Endothelial cell of umbilical vein (primary cell): ENCODE measurements at regions not wholly inside any gene's neighbourhood (a gene's known extent, or its start where the extent isn't known, plus 50 kb on each side); places are given as distances from the start of the nearest gene placed in this dataset.

Experiments used
- BruUV-seq: library from RNA; stranded (reverse); fragments of 400-500 nt; replicated peaks from 2 replicates; lab custom pipeline; 2021; lab: Mats Ljungman, UMichigan
- CTCF ChIA-PET: fragments of 300-600, 350-600 bp; sonication (Branson Sonifier 250); formaldehyde crosslinking; loops from one replicate; lab custom pipeline; 2021; ENCODE audit warnings: antibody characterized with exemption, inconsistent platforms; lab: Charles Lee
- POLR2A ChIA-PET: fragments of 300-600, 350-600 bp; sonication (Branson Sonifier 250); formaldehyde crosslinking; loops from one replicate; lab custom pipeline; 2021; ENCODE audit warnings: antibody characterized with exemption, inconsistent platforms; lab: Charles Lee
- DNase-seq: peaks from one replicate; pipeline ENCODE4 v3.0.0-alpha.2; 2011; ENCODE audit warnings: low read depth, low spot score
- FAIRE-seq: peaks from 2 replicates; lab custom pipeline; 2011; peaks lifted over from hg19 to GRCh38; lab: Jason Lieb, UNC
- H2AFZ ChIP-seq: 2 replicates; pipeline ENCODE4 v1.6.0; 2012; ENCODE audit warnings: low read depth, low read length, control low read depth, inconsistent platforms
- H3K27ac ChIP-seq: 2 replicates; pipeline ENCODE4 v1.5.1; 2011; ENCODE audit warnings: low read depth, mild to moderate bottlenecking, control low read depth, low read length, moderate library complexity; ENCODE audit not compliant: insufficient read depth
- H3K27me3 ChIP-seq, 2 experiments: 2 replicates each; pipeline versions ENCODE4 v1.6.0 to v1.6.1; 2011; ENCODE audit warnings: low read length in 2 of 2, mixed read lengths in 1 of 2; ENCODE audit not compliant: control insufficient read depth in 2 of 2, insufficient read depth in 2 of 2
- H3K36me3 ChIP-seq, 2 experiments: 2 replicates in 1 of 2; 3 replicates in 1 of 2; pipeline ENCODE4 v1.5.1; 2011; ENCODE audit warnings: low read length in 2 of 2, mild to moderate bottlenecking in 1 of 2, moderate library complexity in 1 of 2; ENCODE audit not compliant: control insufficient read depth in 2 of 2, insufficient read depth in 2 of 2; ENCODE audit errors: extremely low read depth in 1 of 2
- H3K4me1 ChIP-seq: 3 replicates; pipeline ENCODE4 v1.5.1; 2011; ENCODE audit warnings: mild to moderate bottlenecking, low read length; ENCODE audit not compliant: control insufficient read depth, insufficient read depth; ENCODE audit errors: extremely low read depth
- H3K4me2 ChIP-seq: 2 replicates; pipeline ENCODE4 v1.6.1; 2011; ENCODE audit warnings: low read length, control low read depth, mixed read lengths; ENCODE audit not compliant: insufficient read depth
- H3K4me3 ChIP-seq, 3 experiments: fragments of 200-600 bp in 1 of 3; sonication (generic), shearing (Covaris generic) in 1 of 3; replicated peaks in 1 of 3; 2 replicates each; pipeline ENCODE4 v1.5.1; 2011 to 2016; ENCODE audit warnings: control low read depth in 3 of 3, low read length in 3 of 3, mild to moderate bottlenecking in 2 of 3, inconsistent platforms in 1 of 3, low read depth in 1 of 3, moderate library complexity in 1 of 3; ENCODE audit not compliant: insufficient read depth in 1 of 3
- H3K79me2 ChIP-seq: 2 replicates; pipeline ENCODE4 v1.6.0; 2012; ENCODE audit warnings: low read length, inconsistent platforms; ENCODE audit not compliant: control insufficient read depth, insufficient read depth
- H3K9ac ChIP-seq: replicated peaks from 2 replicates; pipeline ENCODE3; 2011; ENCODE audit warnings: low read length, control low read depth; ENCODE audit not compliant: insufficient read depth; ENCODE audit errors: extremely low read depth
- H3K9me1 ChIP-seq: replicated peaks from 3 replicates; pipeline ENCODE4 v1.6.0; 2011; ENCODE audit warnings: mild to moderate bottlenecking, low read length; ENCODE audit not compliant: control insufficient read depth, insufficient read depth; ENCODE audit errors: extremely low read depth
- H3K9me3 ChIP-seq: replicated peaks from 2 replicates; pipeline ENCODE4 v1.5.1; 2012; ENCODE audit warnings: low read length, inconsistent platforms; ENCODE audit not compliant: control insufficient read depth, insufficient read depth
- H4K20me1 ChIP-seq: replicated peaks from 2 replicates; pipeline ENCODE3; 2011; ENCODE audit warnings: mild to moderate bottlenecking, low read length; ENCODE audit not compliant: control insufficient read depth, insufficient read depth; ENCODE audit errors: extremely low read depth
- EZH2 ChIP-seq: IDR thresholded peaks from 2 replicates; pipeline ENCODE4 v1.6.1; 2012; ENCODE audit warnings: borderline replicate concordance, low read depth, mild to moderate bottlenecking, moderate library complexity, low read length, inconsistent platforms; ENCODE audit not compliant: severe bottlenecking
- FOS ChIP-seq: IDR thresholded peaks from 2 replicates; pipeline ENCODE4 v1.6.1; 2011; ENCODE audit warnings: mild to moderate bottlenecking, low read length, moderate library complexity, borderline replicate concordance; ENCODE audit not compliant: insufficient read depth
- GATA2 ChIP-seq: IDR thresholded peaks from 2 replicates; pipeline ENCODE4 v1.7.0; 2011; ENCODE audit warnings: low read depth, mild to moderate bottlenecking, moderate library complexity, mixed read lengths, low read length; ENCODE audit not compliant: insufficient read length, insufficient read depth
- JUN ChIP-seq: IDR thresholded peaks from 2 replicates; pipeline ENCODE4 v1.6.1; 2011; ENCODE audit warnings: borderline replicate concordance, low read depth; ENCODE audit not compliant: insufficient read length, insufficient read depth
- MYC ChIP-seq: IDR thresholded peaks from one replicate; pipeline ENCODE4 v1.6.1; 2011; ENCODE audit warnings: mild to moderate bottlenecking, low read depth, low read length
- POLR2A ChIP-seq: IDR thresholded peaks from 2 replicates; pipeline ENCODE4 v1.6.1; 2012; ENCODE audit warnings: low read depth, mild to moderate bottlenecking, control low read depth, low read length
- POLR2AphosphoS5 ChIP-seq: IDR thresholded peaks from 2 replicates; pipeline ENCODE4 v1.6.1; 2012; ENCODE audit warnings: low read depth, mild to moderate bottlenecking, control low read depth, low read length, moderate library complexity; ENCODE audit not compliant: insufficient read depth
- dilution Hi-C: fragments of 300-500 bp; cut with MboI; formaldehyde crosslinking; loops from one replicate; pipeline ENCODE4 v1.15.0; 2019; ENCODE audit warnings: low sequenced_read_pairs; ENCODE audit not compliant: extremely low pct_ligation_motif_present
- intact Hi-C: fragments of 100-400 bp; cut with micrococcal nuclease; formaldehyde crosslinking; loops from one replicate; pipeline ENCODE4 v1.10.0; 2022
- TF ChIP-seq, protein P1 (sequence below): IDR thresholded peaks from 2 replicates; pipeline ENCODE4 v1.6.1; 2011; ENCODE audit not compliant: insufficient read depth, insufficient read length
- TF ChIP-seq, protein P2 (sequence below), 2 donors: IDR thresholded peaks; 1 replicate in 1 of 2; 2 replicates in 1 of 2; pipeline ENCODE4 v1.5.1; 2011; ENCODE audit warnings: low read length in 2 of 2, mild to moderate bottlenecking in 2 of 2, moderate library complexity in 2 of 2, control low read depth in 1 of 2, inconsistent platforms in 1 of 2, low read depth in 1 of 2; ENCODE audit not compliant: insufficient read depth in 1 of 2; ENCODE audit errors: extremely low read depth in 1 of 2

DNA sequence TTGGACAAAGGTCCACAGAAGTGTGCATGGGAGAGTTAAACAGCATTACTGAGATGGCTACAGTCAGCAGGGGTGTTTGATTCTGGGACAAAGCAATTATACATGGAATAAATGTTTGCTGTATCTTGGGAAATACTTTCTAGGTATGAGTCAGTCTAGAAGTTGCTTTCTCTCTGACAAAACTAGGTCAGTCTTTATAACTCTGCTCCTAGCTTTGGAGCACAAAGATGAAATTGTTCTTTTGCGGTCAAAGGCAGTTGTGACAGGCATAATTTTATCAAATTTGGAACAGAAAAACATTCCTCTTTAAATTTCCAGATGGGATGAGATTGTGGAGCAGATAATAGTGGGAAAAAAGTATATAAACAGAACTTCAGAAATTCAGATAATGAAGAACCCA, 1045.4 kb upstream of the MIR17HG start:
- H3K36me3 ChIP-seq: no peaks in the 10 kb centered on the region
- POLR2A ChIA-PET: no interaction called here
- no peak for TF ChIP-seq FOS
- H4K20me1 ChIP-seq: no peaks in the 10 kb centered on the region
- no peaks in the 10 kb centered on the region for H3K4me1 ChIP-seq
- no peaks in the 10 kb centered on the region for H3K9me3 ChIP-seq
- dilution Hi-C loops: no loop called here
- no peaks in the 10 kb centered on the region for H3K79me2 ChIP-seq
- DNase-seq (no peak), FAIRE-seq (no peak)
- intact Hi-C loops: no loop called here
- CTCF ChIA-PET: no interaction called here
- H3K27me3 ChIP-seq: no peaks in the 10 kb centered on the region
- H3K9ac ChIP-seq: no peak overlapping the region
- H3K4me2 ChIP-seq: no peak overlapping the region
- no peak overlapping the region for H3K4me3 ChIP-seq
- H2AFZ ChIP-seq: no peak overlapping the region
- H3K9me1 ChIP-seq: no peaks in the 10 kb centered on the region
- BruUV-seq: no TSS peak
- H3K27ac ChIP-seq: no peak overlapping the region

DNA sequence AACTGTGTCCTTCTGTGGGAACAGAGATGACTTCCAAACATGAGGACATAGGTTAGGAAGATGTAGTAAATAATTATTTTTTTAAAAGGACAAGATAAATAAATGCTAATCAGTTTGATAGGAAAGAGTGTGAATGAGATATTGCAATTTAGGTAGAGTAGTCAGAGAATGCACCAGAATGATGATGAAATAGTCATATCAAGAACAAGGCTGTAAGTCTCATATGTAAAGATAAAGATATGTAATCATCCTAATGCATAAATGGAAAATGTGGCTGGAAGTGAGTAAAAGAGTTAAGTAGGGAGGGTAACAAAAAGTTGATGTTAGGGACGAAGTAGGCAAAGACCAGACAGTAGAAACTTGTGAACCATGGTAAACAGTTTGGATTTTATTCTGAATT, 1041.7 kb upstream of the MIR17HG start:
- FAIRE-seq: no peak
- TF ChIP-seq JUN (no peak), GATA2 (no peak), EZH2 (no peak), FOS (no peak), POLR2A (no peak), MYC (no peak), POLR2AphosphoS5 (no peak)
- TF ChIP-seq, protein P1, sequence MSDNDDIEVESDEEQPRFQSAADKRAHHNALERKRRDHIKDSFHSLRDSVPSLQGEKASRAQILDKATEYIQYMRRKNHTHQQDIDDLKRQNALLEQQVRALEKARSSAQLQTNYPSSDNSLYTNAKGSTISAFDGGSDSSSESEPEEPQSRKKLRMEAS: no peak
- TF ChIP-seq, protein P2, sequence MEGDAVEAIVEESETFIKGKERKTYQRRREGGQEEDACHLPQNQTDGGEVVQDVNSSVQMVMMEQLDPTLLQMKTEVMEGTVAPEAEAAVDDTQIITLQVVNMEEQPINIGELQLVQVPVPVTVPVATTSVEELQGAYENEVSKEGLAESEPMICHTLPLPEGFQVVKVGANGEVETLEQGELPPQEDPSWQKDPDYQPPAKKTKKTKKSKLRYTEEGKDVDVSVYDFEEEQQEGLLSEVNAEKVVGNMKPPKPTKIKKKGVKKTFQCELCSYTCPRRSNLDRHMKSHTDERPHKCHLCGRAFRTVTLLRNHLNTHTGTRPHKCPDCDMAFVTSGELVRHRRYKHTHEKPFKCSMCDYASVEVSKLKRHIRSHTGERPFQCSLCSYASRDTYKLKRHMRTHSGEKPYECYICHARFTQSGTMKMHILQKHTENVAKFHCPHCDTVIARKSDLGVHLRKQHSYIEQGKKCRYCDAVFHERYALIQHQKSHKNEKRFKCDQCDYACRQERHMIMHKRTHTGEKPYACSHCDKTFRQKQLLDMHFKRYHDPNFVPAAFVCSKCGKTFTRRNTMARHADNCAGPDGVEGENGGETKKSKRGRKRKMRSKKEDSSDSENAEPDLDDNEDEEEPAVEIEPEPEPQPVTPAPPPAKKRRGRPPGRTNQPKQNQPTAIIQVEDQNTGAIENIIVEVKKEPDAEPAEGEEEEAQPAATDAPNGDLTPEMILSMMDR (IDR thresholded peaks at IDR 0.05; ENCODE audit: extremely low read depth in 1 of 2, insufficient read depth in 1 of 2, low read depth in 1 of 2, low read length in 2 of 2): no peak
- no TSS peak for BruUV-seq

More for the DNA sequence above, 1041.7 kb upstream of the MIR17HG start:
- no peak overlapping the region for H3K4me3 ChIP-seq
- no peaks in the 10 kb centered on the region for H3K9me1 ChIP-seq
- no peaks in the 10 kb centered on the region for H3K79me2 ChIP-seq
- H2AFZ ChIP-seq: no peak overlapping the region
- no peak for DNase-seq
- ChIA-PET CTCF (no interaction called here), POLR2A (no interaction called here)
- no peaks in the 10 kb centered on the region for H3K27me3 ChIP-seq
- no peaks in the 10 kb centered on the region for H4K20me1 ChIP-seq
- H3K36me3 ChIP-seq: no peaks in the 10 kb centered on the region
- intact Hi-C loops: no loop called here
- no peak overlapping the region for H3K9ac ChIP-seq
- H3K4me2 ChIP-seq: no peak overlapping the region
- no peak overlapping the region for H3K27ac ChIP-seq
- dilution Hi-C loops: no loop called here
- no peaks in the 10 kb centered on the region for H3K9me3 ChIP-seq
- no peaks in the 10 kb centered on the region for H3K4me1 ChIP-seq
